ENCODE measurements at regions not wholly inside any gene's neighbourhood (a gene's known extent, or its start where the extent isn't known, plus 50 kb on each side); places are given as distances from the start of the nearest gene placed in this dataset.

DNA sequence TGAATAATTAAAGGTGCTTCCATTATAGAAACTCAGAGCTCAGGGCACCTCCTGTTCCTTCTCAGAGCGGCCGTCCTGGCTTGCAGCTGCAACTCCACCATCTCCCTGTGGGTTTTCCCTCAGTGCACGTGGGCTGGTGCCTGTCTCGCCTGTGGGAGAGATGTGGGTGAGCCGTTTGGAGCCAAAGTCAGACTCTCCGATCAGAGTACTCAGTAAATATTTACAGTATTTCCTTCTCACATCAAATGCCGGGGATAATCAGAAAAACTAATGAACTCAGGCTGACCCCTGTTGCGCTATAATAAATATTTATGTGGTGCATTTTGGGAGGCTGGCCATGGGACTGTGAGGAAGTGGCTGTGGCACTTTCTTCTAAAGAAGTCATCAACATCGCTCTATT lies 155.8 kb upstream of the HABP2 start:
- TF ChIP-seq SPI1 (IDR thresholded peaks at IDR 0.05; ENCODE audit: borderline replicate concordance, low read depth) (no peak), POLR2AphosphoS5 (IDR thresholded peaks at IDR 0.05; ENCODE audit: low read depth) (no peak), GABPA (IDR thresholded peaks at IDR 0.05; ENCODE audit: low read depth) (no peak)
- TF ChIP-seq, protein P1, sequence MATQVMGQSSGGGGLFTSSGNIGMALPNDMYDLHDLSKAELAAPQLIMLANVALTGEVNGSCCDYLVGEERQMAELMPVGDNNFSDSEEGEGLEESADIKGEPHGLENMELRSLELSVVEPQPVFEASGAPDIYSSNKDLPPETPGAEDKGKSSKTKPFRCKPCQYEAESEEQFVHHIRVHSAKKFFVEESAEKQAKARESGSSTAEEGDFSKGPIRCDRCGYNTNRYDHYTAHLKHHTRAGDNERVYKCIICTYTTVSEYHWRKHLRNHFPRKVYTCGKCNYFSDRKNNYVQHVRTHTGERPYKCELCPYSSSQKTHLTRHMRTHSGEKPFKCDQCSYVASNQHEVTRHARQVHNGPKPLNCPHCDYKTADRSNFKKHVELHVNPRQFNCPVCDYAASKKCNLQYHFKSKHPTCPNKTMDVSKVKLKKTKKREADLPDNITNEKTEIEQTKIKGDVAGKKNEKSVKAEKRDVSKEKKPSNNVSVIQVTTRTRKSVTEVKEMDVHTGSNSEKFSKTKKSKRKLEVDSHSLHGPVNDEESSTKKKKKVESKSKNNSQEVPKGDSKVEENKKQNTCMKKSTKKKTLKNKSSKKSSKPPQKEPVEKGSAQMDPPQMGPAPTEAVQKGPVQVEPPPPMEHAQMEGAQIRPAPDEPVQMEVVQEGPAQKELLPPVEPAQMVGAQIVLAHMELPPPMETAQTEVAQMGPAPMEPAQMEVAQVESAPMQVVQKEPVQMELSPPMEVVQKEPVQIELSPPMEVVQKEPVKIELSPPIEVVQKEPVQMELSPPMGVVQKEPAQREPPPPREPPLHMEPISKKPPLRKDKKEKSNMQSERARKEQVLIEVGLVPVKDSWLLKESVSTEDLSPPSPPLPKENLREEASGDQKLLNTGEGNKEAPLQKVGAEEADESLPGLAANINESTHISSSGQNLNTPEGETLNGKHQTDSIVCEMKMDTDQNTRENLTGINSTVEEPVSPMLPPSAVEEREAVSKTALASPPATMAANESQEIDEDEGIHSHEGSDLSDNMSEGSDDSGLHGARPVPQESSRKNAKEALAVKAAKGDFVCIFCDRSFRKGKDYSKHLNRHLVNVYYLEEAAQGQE (IDR thresholded peaks at IDR 0.05; ENCODE audit: insufficient replicate concordance, low read depth), result no peak
- TF ChIP-seq, protein P2, sequence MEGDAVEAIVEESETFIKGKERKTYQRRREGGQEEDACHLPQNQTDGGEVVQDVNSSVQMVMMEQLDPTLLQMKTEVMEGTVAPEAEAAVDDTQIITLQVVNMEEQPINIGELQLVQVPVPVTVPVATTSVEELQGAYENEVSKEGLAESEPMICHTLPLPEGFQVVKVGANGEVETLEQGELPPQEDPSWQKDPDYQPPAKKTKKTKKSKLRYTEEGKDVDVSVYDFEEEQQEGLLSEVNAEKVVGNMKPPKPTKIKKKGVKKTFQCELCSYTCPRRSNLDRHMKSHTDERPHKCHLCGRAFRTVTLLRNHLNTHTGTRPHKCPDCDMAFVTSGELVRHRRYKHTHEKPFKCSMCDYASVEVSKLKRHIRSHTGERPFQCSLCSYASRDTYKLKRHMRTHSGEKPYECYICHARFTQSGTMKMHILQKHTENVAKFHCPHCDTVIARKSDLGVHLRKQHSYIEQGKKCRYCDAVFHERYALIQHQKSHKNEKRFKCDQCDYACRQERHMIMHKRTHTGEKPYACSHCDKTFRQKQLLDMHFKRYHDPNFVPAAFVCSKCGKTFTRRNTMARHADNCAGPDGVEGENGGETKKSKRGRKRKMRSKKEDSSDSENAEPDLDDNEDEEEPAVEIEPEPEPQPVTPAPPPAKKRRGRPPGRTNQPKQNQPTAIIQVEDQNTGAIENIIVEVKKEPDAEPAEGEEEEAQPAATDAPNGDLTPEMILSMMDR (IDR thresholded peaks at IDR 0.05; ENCODE audit: insufficient read depth, low read length), result no peak

DNA sequence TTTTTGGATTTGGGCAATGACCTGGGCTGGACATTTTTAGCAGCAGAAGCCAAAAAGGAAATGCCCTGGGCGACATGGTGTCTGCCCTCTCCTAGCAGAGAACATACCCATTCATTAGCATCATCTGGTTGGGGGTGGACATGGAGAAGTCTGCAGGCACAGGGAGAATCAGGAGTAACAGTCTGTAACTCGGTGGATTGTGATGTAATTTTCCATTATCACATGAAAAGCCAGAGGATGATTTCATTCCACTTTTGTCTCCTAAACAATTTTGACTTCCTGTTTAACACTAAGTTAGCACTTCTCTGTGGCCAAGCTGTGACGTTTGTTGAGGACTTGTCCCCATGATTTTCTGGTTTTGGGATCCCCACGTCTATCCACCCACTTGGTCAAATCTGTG lies 153.8 kb upstream of the HABP2 start:
- TF ChIP-seq, protein P1 (IDR thresholded peaks at IDR 0.05; ENCODE audit: insufficient replicate concordance, low read depth), result no peak
- TF ChIP-seq GABPA (IDR thresholded peaks at IDR 0.05; ENCODE audit: low read depth) (no peak), SPI1 (IDR thresholded peaks at IDR 0.05; ENCODE audit: borderline replicate concordance, low read depth) (no peak), POLR2AphosphoS5 (IDR thresholded peaks at IDR 0.05; ENCODE audit: low read depth) (no peak)
- TF ChIP-seq, protein P2 (IDR thresholded peaks at IDR 0.05; ENCODE audit: insufficient read depth, low read length), result no peak
- no peaks in the 10 kb centered on the region for H3K27me3 ChIP-seq (ENCODE audit: insufficient read depth, poor library complexity, severe bottlenecking)
- H3K27ac ChIP-seq (replicated peaks), result no peak overlapping the region
- no peak overlapping the region for H3K4me3 ChIP-seq (replicated peaks; ENCODE audit: insufficient read depth, low read length)
- no peak for DNase-seq (ENCODE audit: low read depth in 1 of 2, low spot score in 1 of 2)

More for the DNA sequence above, 155.8 kb upstream of the HABP2 start:
- no peak overlapping the region for H3K4me3 ChIP-seq (replicated peaks; ENCODE audit: insufficient read depth, low read length)
- no peaks in the 10 kb centered on the region for H3K27me3 ChIP-seq (ENCODE audit: insufficient read depth, poor library complexity, severe bottlenecking)
- H3K27ac ChIP-seq (replicated peaks), result no peak overlapping the region
- DNase-seq (ENCODE audit: low read depth in 1 of 2, low spot score in 1 of 2), result no peak

DNA sequence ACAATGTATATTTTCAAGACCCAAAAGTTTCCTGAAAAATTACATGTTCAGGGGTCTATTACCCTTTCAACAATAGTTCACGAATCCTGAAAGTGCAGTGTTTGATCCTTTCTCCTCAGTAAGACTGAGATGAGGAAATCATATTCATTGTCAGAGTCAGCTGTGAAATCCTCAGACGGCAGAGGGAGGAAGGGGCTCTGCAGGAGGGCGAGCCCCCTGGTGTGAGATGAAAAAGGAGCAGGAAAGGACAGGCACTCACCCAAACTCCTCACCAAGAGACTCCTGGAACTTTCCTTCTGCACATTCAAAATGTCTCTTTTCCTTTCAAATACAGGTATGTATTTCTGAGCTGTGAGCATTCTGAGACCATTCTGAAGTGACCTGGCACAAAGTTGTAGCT lies 150.3 kb upstream of the HABP2 start:
- TF ChIP-seq GABPA (IDR thresholded peaks at IDR 0.05; ENCODE audit: low read depth) (no peak), POLR2AphosphoS5 (IDR thresholded peaks at IDR 0.05; ENCODE audit: low read depth) (no peak), SPI1 (IDR thresholded peaks at IDR 0.05; ENCODE audit: borderline replicate concordance, low read depth) (no peak)
- TF ChIP-seq, protein P2 (IDR thresholded peaks at IDR 0.05; ENCODE audit: insufficient read depth, low read length), result no peak
- TF ChIP-seq, protein P1 (IDR thresholded peaks at IDR 0.05; ENCODE audit: insufficient replicate concordance, low read depth), result no peak
- H3K4me3 ChIP-seq (replicated peaks; ENCODE audit: insufficient read depth, low read length), result no peak overlapping the region

More for the DNA sequence above, 150.3 kb upstream of the HABP2 start:
- no peak for DNase-seq (ENCODE audit: low read depth in 1 of 2, low spot score in 1 of 2)
- no peak overlapping the region for H3K27ac ChIP-seq (replicated peaks)
- no peaks in the 10 kb centered on the region for H3K27me3 ChIP-seq (ENCODE audit: insufficient read depth, poor library complexity, severe bottlenecking)

Measured in HL-60 (cell line).